ENCODE measurements at regions not wholly inside any gene's neighbourhood (a gene's known extent, or its start where the extent isn't known, plus 50 kb on each side); places are given as distances from the start of the nearest gene placed in this dataset.

DNA sequence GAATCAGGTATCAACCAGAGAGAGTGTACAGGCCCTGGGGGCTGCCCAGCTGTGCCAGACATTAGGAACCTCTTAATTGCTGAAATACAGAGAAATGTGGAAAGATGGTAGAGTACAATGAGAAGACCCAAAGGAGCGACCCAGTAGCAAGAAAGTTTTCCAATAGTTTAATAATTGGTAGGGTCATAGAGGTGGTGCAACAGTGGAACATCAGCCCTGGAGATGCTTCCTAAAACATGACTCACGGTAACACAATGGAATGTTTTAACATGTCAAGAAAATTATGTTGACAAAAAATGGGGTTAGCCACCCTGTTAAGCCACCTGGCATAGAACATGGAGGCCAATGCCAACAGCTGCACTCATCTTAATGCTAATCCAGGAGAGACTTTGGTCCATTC is 284.1 kb downstream of the ELAVL2 start:
- TF ChIP-seq POLR2AphosphoS5 (IDR thresholded peaks at IDR 0.05; ENCODE audit: insufficient read depth in 1 of 2, low read depth in 1 of 2) (no peak), POLR2A (IDR thresholded peaks at IDR 0.05) (no peak)
- TF ChIP-seq, protein P1, sequence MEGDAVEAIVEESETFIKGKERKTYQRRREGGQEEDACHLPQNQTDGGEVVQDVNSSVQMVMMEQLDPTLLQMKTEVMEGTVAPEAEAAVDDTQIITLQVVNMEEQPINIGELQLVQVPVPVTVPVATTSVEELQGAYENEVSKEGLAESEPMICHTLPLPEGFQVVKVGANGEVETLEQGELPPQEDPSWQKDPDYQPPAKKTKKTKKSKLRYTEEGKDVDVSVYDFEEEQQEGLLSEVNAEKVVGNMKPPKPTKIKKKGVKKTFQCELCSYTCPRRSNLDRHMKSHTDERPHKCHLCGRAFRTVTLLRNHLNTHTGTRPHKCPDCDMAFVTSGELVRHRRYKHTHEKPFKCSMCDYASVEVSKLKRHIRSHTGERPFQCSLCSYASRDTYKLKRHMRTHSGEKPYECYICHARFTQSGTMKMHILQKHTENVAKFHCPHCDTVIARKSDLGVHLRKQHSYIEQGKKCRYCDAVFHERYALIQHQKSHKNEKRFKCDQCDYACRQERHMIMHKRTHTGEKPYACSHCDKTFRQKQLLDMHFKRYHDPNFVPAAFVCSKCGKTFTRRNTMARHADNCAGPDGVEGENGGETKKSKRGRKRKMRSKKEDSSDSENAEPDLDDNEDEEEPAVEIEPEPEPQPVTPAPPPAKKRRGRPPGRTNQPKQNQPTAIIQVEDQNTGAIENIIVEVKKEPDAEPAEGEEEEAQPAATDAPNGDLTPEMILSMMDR (IDR thresholded peaks at IDR 0.05) = no peak

Data from vagina (tissue), 2 donors.